ENCODE measurements at regions not wholly inside any gene's neighbourhood (a gene's known extent, or its start where the extent isn't known, plus 50 kb on each side); places are given as distances from the start of the nearest gene placed in this dataset.

- ChIA-PET CTCF (ENCODE audit: unreplicated experiment) (no interaction called here), POLR2A (no interaction called here)
- TF ChIP-seq CTCF (conservative IDR thresholded peaks at IDR 0.05; ENCODE audit: low read length) (no peak), EZH2phosphoT487 (IDR thresholded peaks at IDR 0.05; ENCODE audit: borderline replicate concordance, low read depth, low read length) (no peak)
- H3K9me2 ChIP-seq (ENCODE audit: insufficient read depth, low read length) = no peaks in the 10 kb centered on the region
- H2AFZ ChIP-seq (ENCODE audit: low read length) = no peak overlapping the region
- BruUV-seq (replicated peaks) = no TSS peak
- no peak for DNase-seq (ENCODE audit: low spot score)
- no peaks in the 10 kb centered on the region for H3K36me3 ChIP-seq (ENCODE audit: insufficient read depth, low read length)
- H4K20me1 ChIP-seq (ENCODE audit: insufficient read depth, low read length) = no peaks in the 10 kb centered on the region
- H3K9me3 ChIP-seq (ENCODE audit: low read length) = no peaks in the 10 kb centered on the region
- no peak overlapping the region for H3K4me2 ChIP-seq (ENCODE audit: low read length)
- H3K27ac ChIP-seq (ENCODE audit: low read depth, low read length, poor library complexity, severe bottlenecking) = no peak overlapping the region
- intact Hi-C loops (cut with micrococcal nuclease; ENCODE audit: unreplicated experiment) = no loop called here
- H3K4me3 ChIP-seq (ENCODE audit: low read depth, low read length, poor library complexity, severe bottlenecking) = no peak overlapping the region
- no peaks in the 10 kb centered on the region for H3K79me2 ChIP-seq (ENCODE audit: insufficient read depth, low read depth, low read length)
- H3K4me1 ChIP-seq (ENCODE audit: insufficient read depth, low read length, poor library complexity, severe bottlenecking) = no peaks in the 10 kb centered on the region
These were observed 156.0 kb downstream of the PLCE1 start for GRCh38 chr10:94149702-94150101.

- Histone ChIP-seq H3K4me2 (ENCODE audit: low read length) (no peak overlapping the region), H4K20me1 (ENCODE audit: insufficient read depth, low read length) (no peaks in the 10 kb centered on the region), H2AFZ (ENCODE audit: low read length) (no peak overlapping the region), H3K79me2 (ENCODE audit: insufficient read depth, low read depth, low read length) (no peaks in the 10 kb centered on the region), H3K9me3 (ENCODE audit: low read length) (no peaks in the 10 kb centered on the region), H3K4me3 (ENCODE audit: low read depth, low read length, poor library complexity, severe bottlenecking) (no peak overlapping the region), H3K9me2 (ENCODE audit: insufficient read depth, low read length) (no peaks in the 10 kb centered on the region), H3K4me1 (ENCODE audit: insufficient read depth, low read length, poor library complexity, severe bottlenecking) (no peaks in the 10 kb centered on the region), H3K36me3 (ENCODE audit: insufficient read depth, low read length) (no peaks in the 10 kb centered on the region), H3K27ac (ENCODE audit: low read depth, low read length, poor library complexity, severe bottlenecking) (no peak overlapping the region)
- TF ChIP-seq EZH2phosphoT487 (IDR thresholded peaks at IDR 0.05; ENCODE audit: borderline replicate concordance, low read depth, low read length) (no peak), CTCF (conservative IDR thresholded peaks at IDR 0.05; ENCODE audit: low read length) (no peak)
- DNase-seq (ENCODE audit: low spot score) = no peak
- intact Hi-C loops (cut with micrococcal nuclease; ENCODE audit: unreplicated experiment) = no loop called here
- ChIA-PET CTCF (ENCODE audit: unreplicated experiment) (no interaction called here), POLR2A (interaction anchor here (0.7 kb wide), 1 partner anchor 487 kb away, joined by 3 read pairs; no protein-coding TSS in a partner anchor)
- no TSS peak for BruUV-seq (replicated peaks)
These were observed 156.9 kb downstream of the PLCE1 start for GRCh38 chr10:94150541-94151184.

GRCh38 chr10:94155722-94156271 is 162.1 kb downstream of the PLCE1 start:
- TF ChIP-seq CTCF (conservative IDR thresholded peaks at IDR 0.05; ENCODE audit: low read length) = no peak
- BruUV-seq (replicated peaks) = no TSS peak
- no peak overlapping the region for H3K27ac ChIP-seq (ENCODE audit: low read depth, low read length, poor library complexity, severe bottlenecking)
- no peak overlapping the region for H2AFZ ChIP-seq (ENCODE audit: low read length)
- no peaks in the 10 kb centered on the region for H3K4me1 ChIP-seq (ENCODE audit: insufficient read depth, low read length, poor library complexity, severe bottlenecking)
- no peaks in the 10 kb centered on the region for H3K9me2 ChIP-seq (ENCODE audit: insufficient read depth, low read length)
- no peak overlapping the region for H3K4me2 ChIP-seq (ENCODE audit: low read length)
- no peaks in the 10 kb centered on the region for H4K20me1 ChIP-seq (ENCODE audit: insufficient read depth, low read length)
- intact Hi-C loops (cut with micrococcal nuclease; ENCODE audit: unreplicated experiment) = no loop called here
- no peaks in the 10 kb centered on the region for H3K36me3 ChIP-seq (ENCODE audit: insufficient read depth, low read length)
- DNase-seq (ENCODE audit: low spot score) = no peak
- no peaks in the 10 kb centered on the region for H3K9me3 ChIP-seq (ENCODE audit: low read length)
- CTCF ChIA-PET (ENCODE audit: unreplicated experiment) = no interaction called here
- H3K4me3 ChIP-seq (ENCODE audit: low read depth, low read length, poor library complexity, severe bottlenecking) = no peak overlapping the region
- POLR2A ChIA-PET = interaction anchor here (0.6 kb wide), 2 partner anchors 26 to 132 kb away, joined by 4 read pairs; no protein-coding TSS in a partner anchor
- H3K79me2 ChIP-seq (ENCODE audit: insufficient read depth, low read depth, low read length) = no peaks in the 10 kb centered on the region
